GM18909 (cell line): ENCODE measurements at regions not wholly inside any gene's neighbourhood (a gene's known extent, or its start where the extent isn't known, plus 50 kb on each side); places are given as distances from the start of the nearest gene placed in this dataset.

ENCODE experiments used
- ATAC-seq: cut with Tn5 transposase; IDR thresholded peaks from one replicate; pipeline ENCODE4 v1.9.1; 2021; ENCODE audit warnings: mild to moderate bottlenecking; ENCODE audit not compliant: unreplicated experiment, poor library complexity

- no peak for ATAC-seq
Measured at GRCh38 chr5:116363780-116364179, 210.8 kb downstream of the SEMA6A start.

DNA sequence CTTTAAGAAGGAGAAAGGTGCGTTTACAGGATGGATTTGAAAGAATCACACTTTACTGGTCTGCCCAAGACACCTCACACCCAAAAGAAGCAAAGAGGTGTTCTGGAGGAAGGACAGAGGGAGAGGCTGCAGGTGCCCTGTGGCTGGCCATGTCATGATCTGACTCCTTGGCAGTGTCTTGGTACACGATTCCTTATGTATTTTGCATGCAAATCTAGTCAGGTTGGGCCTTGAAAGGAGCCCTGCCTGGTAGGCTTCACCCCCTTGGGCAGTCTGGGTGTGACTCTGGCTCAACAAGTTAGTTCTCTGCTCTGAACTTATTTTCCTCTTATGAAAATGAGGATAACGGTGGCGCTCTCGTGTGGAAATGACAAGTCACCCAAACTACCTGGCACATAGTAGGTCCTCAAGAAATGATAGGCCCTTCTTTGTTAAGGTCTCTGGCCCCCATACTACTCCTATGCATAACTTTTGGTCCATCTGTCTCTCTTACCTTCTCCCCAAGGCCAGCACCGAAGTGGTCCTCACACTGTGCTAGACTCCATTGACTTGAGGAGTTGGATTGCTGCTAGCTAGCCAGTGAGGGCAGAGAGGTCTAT, 212.5 kb downstream of the SEMA6A start:
- ATAC-seq, result no peak

DNA sequence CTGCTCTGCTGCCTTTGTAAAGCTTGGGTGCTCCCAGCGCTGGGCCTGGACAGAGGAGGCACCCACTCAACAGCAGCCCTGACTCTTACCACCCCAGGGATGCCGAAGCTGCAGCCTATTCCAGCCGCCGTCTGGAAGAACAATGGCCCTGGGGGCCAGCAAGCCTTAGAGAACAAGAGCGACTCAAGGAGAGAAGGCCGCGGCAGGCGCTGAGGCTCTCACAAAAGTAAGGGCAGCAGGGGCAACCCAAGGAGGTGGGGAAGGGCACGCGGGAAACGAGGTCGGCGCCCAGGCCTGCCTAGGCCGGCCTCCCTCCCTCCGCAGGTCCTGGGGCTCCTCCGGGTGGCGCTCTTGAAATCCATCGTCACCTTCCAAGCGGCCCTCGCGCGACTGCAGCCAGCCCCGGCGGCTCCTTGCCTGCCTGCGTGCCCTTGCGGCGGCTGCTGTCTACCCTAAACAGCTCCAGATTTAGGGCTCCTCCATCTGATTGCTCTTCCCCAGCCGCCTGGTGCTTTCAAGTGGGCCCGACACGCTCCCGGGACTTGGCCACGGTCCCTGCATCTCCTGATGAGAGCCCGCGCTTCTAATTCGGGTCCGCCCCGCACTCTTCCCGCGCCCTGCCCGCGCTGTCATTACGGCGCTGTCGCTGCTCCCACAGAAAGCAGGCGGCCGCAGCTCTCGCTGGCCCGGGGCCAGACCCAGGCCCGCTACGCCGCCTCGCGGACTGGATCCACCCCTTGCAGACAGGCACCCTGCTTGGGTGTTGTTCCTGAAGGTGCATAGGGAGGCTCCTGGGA, 213.3 kb downstream of the SEMA6A start:
- no peak for ATAC-seq

GRCh38 chr5:116360008-116360853, 214.4 kb downstream of the SEMA6A start:
- ATAC-seq, result no peak

- no peak for ATAC-seq
Measured at GRCh38 chr5:116359592-116359991, 215.0 kb downstream of the SEMA6A start.

- ATAC-seq, result peak; percentile 98
Measured at GRCh38 chr5:116358911-116359418, 215.7 kb downstream of the SEMA6A start.

GRCh38 chr5:116358015-116358523, 216.6 kb downstream of the SEMA6A start:
- no peak for ATAC-seq

DNA sequence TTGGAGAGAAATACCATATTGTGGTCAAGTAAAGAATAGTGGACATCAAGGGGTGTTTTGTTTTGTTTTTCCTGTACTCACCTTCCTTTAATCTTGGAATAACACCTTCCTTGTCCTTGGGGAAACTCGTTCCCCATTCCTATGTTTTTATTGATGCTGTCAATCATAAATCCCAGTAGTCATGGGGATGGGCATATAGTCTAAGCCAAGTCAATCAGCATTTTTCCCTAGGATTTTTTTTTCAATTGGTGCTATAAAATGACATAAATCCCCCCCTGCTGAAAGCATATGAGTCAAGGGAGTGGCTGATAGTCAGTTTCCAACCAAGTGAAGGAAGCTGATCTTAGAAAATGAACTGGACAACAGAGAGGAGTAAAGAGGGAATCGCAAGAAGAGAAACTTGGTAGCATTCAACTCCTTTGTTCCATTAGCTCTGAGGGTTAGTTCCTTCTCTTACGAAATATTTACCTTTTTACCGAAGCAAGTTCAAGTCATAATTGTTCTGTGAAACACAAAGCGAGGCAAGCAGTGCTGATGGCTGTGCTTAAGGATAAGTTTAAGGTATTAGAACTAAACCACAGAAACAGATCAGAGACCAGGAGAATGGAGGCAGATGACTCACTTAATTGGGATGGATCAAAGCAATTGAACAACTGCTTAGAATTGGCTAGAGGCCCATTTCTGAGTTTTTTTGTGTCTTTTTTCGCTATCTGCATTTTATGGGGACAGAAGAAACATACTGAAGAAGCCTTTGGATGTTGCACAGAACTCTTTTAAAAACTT, 218.6 kb downstream of the SEMA6A start:
- ATAC-seq, result no peak

GRCh38 chr5:116354699-116355098, 219.9 kb downstream of the SEMA6A start:
- ATAC-seq, result no peak

DNA sequence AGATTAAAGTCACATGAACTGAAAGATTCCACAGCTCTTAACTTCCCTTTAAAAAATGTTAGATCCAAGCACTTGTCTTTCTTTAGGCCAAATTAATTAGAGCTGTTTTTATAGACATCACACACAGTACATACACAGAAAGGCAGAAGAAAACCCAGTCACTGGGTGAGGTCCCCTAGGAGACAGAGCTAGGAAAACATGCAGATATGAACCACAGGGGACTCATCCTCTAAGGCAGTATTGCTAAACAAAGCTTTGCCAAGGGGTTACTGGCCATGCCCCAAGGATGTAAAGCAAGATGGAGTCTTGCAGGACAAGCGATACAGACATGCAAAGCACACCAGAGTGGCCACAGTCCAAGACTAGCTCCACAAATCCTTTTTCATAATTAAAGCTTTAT, 227.0 kb downstream of the SEMA6A start:
- no peak for ATAC-seq

GRCh38 chr5:116343961-116344360, 230.7 kb downstream of the SEMA6A start:
- no peak for ATAC-seq
